Urinary bladder (tissue), 3 donors: ENCODE measurements at regions not wholly inside any gene's neighbourhood (a gene's known extent, or its start where the extent isn't known, plus 50 kb on each side); places are given as distances from the start of the nearest gene placed in this dataset.
"Not testable (repeated sequence)": the region's sequence is repeated elsewhere in the genome, so short reads cannot be mapped to it uniquely, and the experiment has no call there.

ENCODE experiments used
- DNase-seq: peaks from one replicate; pipeline ENCODE4 v3.0.0-alpha.2; 2015; ENCODE audit errors: extremely low spot score
- H3K27ac ChIP-seq: one replicate; pipeline ENCODE4 v1.5.1; 2013; ENCODE audit warnings: low read depth, mild to moderate bottlenecking, moderate library complexity
- H3K36me3 ChIP-seq: one replicate; pipeline ENCODE4 v1.6.1; 2013; ENCODE audit warnings: mild to moderate bottlenecking, moderate library complexity; ENCODE audit not compliant: insufficient read depth
- H3K4me1 ChIP-seq: one replicate; pipeline ENCODE4 v1.6.1; 2013; ENCODE audit warnings: mild to moderate bottlenecking, moderate library complexity; ENCODE audit not compliant: insufficient read depth
- H3K4me3 ChIP-seq: one replicate; pipeline ENCODE4 v1.5.1; 2013; ENCODE audit warnings: low read depth, low read length
- WGBS: extraction: QIAGEN DNeasy Blood & Tissue Kit; methylation state at CpG from one replicate; pipeline ENCODE4 v1.1.7; 2013; 5-methylcytosine and 5-hydroxymethylcytosine counted together
- donor health status: healthy with polysubstance abuse.
- donor health status: healthy.

DNA sequence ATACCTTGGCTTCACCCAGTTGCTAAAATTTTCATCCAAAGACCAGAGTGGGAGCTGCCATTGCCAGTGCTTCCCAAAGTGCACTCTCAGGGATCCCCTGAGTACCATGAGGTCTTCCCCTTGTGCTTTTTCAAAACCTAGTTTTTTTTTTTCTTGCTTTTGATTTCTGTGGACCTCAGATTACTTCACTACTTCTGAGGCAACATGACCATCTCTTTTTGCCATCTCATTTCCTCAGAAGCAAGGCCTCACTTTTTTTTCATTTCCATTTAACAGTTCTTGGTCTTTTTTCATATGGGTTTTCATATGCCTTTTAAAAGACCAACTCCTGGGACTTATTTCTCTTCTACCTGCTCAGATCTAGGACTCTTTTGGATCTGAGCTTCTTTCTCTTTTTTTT lies 64.1 kb upstream of the MMS22L start:
- Histone ChIP-seq H3K4me3 (no peak overlapping the region), H3K4me1 (no peaks in the 10 kb centered on the region), H3K27ac (no peak overlapping the region), H3K36me3 (no peaks in the 10 kb centered on the region)
- DNase-seq, result no peak

- DNase-seq, result no peak
- Histone ChIP-seq H3K27ac (no peak overlapping the region), H3K36me3 (no peaks in the 10 kb centered on the region), H3K4me1 (no peaks in the 10 kb centered on the region), H3K4me3 (no peak overlapping the region)
- 55% methylated on average over 2 of the region's 2 CpGs for WGBS
Measured at GRCh38 chr6:97361286-97361685, 78.3 kb upstream of the MMS22L start.

GRCh38 chr6:97364327-97364726 lies 81.3 kb upstream of the MMS22L start:
- Histone ChIP-seq H3K4me3 (no peak overlapping the region), H3K36me3 (no peaks in the 10 kb centered on the region), H3K27ac (no peak overlapping the region), H3K4me1 (no peaks in the 10 kb centered on the region)
- 59% methylated on average over 1 of the region's 1 CpG for WGBS
- no peak for DNase-seq

- WGBS, result 89% methylated on average over 9 of the region's 11 CpGs
- not testable (repeated sequence) for H3K4me1 ChIP-seq, H3K27ac ChIP-seq, DNase-seq, H3K4me3 ChIP-seq, H3K36me3 ChIP-seq
Measured at GRCh38 chr6:97382071-97382470, 99.1 kb upstream of the MMS22L start.

- H3K4me1 ChIP-seq, result no peaks in the 10 kb centered on the region
- no peak overlapping the region for H3K27ac ChIP-seq
- H3K36me3 ChIP-seq, result no peaks in the 10 kb centered on the region
- no peak overlapping the region for H3K4me3 ChIP-seq
- DNase-seq, result no peak
Measured at GRCh38 chr6:97392735-97393134, 109.7 kb upstream of the MMS22L start.

GRCh38 chr6:97394160-97394748 lies 111.2 kb upstream of the MMS22L start:
- WGBS, result 0% methylated on average over 1 of the region's 1 CpG
- no peaks in the 10 kb centered on the region for H3K4me1 ChIP-seq
- no peaks in the 10 kb centered on the region for H3K36me3 ChIP-seq
- H3K4me3 ChIP-seq, result no peak overlapping the region
- DNase-seq, result no peak
- no peak overlapping the region for H3K27ac ChIP-seq

- Histone ChIP-seq H3K36me3 (no peaks in the 10 kb centered on the region), H3K4me3 (no peak overlapping the region), H3K27ac (no peak overlapping the region), H3K4me1 (no peaks in the 10 kb centered on the region)
- 89% methylated on average over 4 of the region's 4 CpGs for WGBS
- no peak for DNase-seq
Measured at GRCh38 chr6:97396880-97397279, 113.9 kb upstream of the MMS22L start.

- Histone ChIP-seq H3K27ac (no peak overlapping the region), H3K4me3 (no peak overlapping the region), H3K4me1 (no peaks in the 10 kb centered on the region), H3K36me3 (no peaks in the 10 kb centered on the region)
- 87% methylated on average over 2 of the region's 2 CpGs for WGBS
- DNase-seq, result no peak
Measured at GRCh38 chr6:97399208-97399607, 116.2 kb upstream of the MMS22L start.

DNA sequence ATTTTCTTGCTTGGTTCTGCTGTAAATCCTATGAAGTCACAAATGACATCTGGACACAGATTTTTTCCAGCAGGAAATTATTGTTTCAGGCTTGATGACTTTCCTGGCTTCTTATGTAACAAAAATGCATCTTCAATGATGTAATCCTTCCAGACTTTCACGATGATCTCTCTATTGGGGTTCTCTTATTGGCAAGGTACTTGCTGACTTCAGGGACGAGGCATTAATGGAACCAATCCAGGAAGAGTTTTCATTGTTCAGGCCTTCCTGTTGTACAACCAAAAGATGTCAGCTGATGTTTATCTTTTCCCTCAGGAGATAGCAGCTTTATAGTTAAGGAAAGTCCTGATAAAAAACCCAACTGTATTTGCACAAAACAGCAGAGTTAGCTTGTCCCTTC lies 118.5 kb upstream of the MMS22L start:
- WGBS, result 4% methylated on average over 2 of the region's 2 CpGs
- Histone ChIP-seq H3K27ac (no peak overlapping the region), H3K36me3 (no peaks in the 10 kb centered on the region), H3K4me3 (no peak overlapping the region), H3K4me1 (no peaks in the 10 kb centered on the region)
- DNase-seq, result no peak

- 60% methylated on average over 3 of the region's 3 CpGs for WGBS
- Histone ChIP-seq H3K36me3 (no peaks in the 10 kb centered on the region), H3K4me1 (no peaks in the 10 kb centered on the region), H3K27ac (no peak overlapping the region), H3K4me3 (no peak overlapping the region)
- no peak for DNase-seq
Measured at GRCh38 chr6:97405818-97406409, 122.9 kb upstream of the MMS22L start.

DNA sequence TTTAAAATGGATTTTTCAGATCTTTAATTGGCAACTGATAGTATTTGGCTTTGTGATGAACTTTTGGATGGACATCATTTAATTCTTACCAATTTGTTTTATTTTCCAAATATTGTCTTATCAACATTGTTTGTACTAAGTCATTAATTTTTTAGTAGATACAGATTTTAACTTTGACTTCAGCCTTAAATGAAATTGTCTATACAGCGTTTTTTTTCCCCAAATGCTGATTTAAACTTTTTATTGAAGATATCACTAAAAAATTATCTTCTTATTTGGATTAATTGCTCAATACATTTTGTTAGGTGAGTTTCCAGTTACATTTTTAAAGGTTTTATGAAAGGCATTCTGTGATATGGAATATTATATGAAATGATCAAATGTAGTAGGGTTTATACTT lies 123.6 kb upstream of the MMS22L start:
- WGBS, result 73% methylated on average over 1 of the region's 1 CpG
- no peak for DNase-seq
- H3K36me3 ChIP-seq, result no peaks in the 10 kb centered on the region

GRCh38 chr6:97411610-97412009 lies 128.6 kb upstream of the MMS22L start:
- DNase-seq, result no peak
- H3K27ac ChIP-seq, result no peak overlapping the region
- no peaks in the 10 kb centered on the region for H3K36me3 ChIP-seq
- 31% methylated on average over 2 of the region's 2 CpGs for WGBS
- no peak overlapping the region for H3K4me3 ChIP-seq
- no peaks in the 10 kb centered on the region for H3K4me1 ChIP-seq

More for the DNA sequence above, 123.6 kb upstream of the MMS22L start:
- Histone ChIP-seq H3K4me3 (no peak overlapping the region), H3K27ac (no peak overlapping the region), H3K4me1 (no peaks in the 10 kb centered on the region)

- Histone ChIP-seq H3K4me1 (no peaks in the 10 kb centered on the region), H3K27ac (no peak overlapping the region), H3K36me3 (no peaks in the 10 kb centered on the region), H3K4me3 (no peak overlapping the region)
- WGBS, result 61% methylated on average over 1 of the region's 1 CpG
- DNase-seq, result no peak
Measured at GRCh38 chr6:97412511-97412910, 129.5 kb upstream of the MMS22L start.

DNA sequence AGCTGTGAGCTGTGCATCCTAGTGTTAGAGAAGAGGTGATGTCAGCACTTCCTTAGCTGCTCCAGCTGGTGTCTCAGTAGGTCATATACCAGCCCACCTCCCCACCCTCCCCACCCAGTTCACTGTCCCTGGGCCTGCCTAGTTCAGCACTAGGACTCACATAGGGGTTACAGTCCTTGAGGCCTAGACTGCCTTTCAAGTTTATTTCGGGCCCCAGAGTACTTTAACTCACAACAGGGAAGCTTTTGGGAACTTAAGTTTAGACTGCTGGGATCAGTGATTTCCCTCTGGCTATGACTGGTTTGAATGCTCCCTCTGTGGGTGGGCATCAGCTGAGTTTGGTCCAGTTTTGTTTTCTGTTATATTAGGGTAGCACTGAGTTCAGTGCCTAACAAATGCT lies 139.2 kb upstream of the MMS22L start:
- DNase-seq, result no peak
- Histone ChIP-seq H3K4me1 (no peaks in the 10 kb centered on the region), H3K36me3 (no peaks in the 10 kb centered on the region), H3K27ac (no peak overlapping the region), H3K4me3 (no peak overlapping the region)
- 71% methylated on average over 1 of the region's 1 CpG for WGBS

DNA sequence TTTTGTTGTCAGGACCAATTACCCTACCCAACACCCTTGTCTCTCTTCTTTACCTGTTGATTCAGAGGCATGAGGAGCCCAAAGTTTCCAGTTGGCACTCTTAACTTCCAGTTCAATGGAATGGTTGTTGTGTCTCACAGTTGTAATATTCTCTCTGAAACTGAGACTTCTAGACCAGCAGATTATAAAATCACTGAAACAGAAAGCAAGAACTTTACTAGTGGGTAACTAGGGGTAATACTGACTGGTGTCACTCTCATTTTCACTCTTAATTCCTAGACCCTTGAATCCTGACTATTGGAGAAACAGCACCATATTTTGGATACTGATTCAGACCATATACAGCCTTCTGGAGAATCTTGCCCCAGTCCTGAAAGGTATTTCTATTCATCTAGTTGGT lies 140.2 kb upstream of the MMS22L start:
- Histone ChIP-seq H3K36me3 (no peaks in the 10 kb centered on the region), H3K4me3 (no peak overlapping the region), H3K27ac (no peak overlapping the region), H3K4me1 (no peaks in the 10 kb centered on the region)
- DNase-seq, result no peak
